Retinal pigment epithelial cell (primary cell): ENCODE measurements at regions not wholly inside any gene's neighbourhood (a gene's known extent, or its start where the extent isn't known, plus 50 kb on each side); places are given as distances from the start of the nearest gene placed in this dataset.

ENCODE experiments used
- DNase-seq: peaks from one replicate; pipeline ENCODE4 v3.0.0-alpha.2; 2010; ENCODE audit warnings: low read depth
- H3K4me3 ChIP-seq: 2 replicates; pipeline ENCODE4 v1.5.1; 2011; ENCODE audit warnings: mild to moderate bottlenecking, low read length, control low read depth, moderate library complexity
- TF ChIP-seq, protein P1 (sequence below): conservative IDR thresholded peaks from 2 replicates; pipeline ENCODE4 v1.5.1; 2011; ENCODE audit warnings: low read depth, low read length, control low read depth, inconsistent platforms

DNA sequence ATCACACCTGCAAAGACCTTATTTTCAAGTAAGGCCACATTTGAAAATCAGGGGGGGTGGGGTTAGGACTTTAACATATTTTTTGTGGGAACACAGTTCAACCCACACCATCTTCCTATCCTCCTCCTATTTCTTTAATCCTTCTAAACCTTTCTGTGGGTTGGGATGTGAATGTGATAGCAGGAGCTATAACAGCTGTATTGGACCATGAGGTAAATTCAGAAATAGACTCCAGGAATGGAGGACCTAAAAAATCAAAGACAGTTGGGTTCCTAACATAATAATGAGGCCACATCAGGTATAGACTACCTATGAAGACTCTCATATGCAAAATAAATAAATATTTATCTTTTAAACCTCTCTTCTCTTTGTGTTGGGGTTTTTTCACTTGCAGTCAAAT lies 451.4 kb downstream of the XYLT1 start:
- DNase-seq: no peak
- TF ChIP-seq, protein P1, sequence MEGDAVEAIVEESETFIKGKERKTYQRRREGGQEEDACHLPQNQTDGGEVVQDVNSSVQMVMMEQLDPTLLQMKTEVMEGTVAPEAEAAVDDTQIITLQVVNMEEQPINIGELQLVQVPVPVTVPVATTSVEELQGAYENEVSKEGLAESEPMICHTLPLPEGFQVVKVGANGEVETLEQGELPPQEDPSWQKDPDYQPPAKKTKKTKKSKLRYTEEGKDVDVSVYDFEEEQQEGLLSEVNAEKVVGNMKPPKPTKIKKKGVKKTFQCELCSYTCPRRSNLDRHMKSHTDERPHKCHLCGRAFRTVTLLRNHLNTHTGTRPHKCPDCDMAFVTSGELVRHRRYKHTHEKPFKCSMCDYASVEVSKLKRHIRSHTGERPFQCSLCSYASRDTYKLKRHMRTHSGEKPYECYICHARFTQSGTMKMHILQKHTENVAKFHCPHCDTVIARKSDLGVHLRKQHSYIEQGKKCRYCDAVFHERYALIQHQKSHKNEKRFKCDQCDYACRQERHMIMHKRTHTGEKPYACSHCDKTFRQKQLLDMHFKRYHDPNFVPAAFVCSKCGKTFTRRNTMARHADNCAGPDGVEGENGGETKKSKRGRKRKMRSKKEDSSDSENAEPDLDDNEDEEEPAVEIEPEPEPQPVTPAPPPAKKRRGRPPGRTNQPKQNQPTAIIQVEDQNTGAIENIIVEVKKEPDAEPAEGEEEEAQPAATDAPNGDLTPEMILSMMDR: no peak
- H3K4me3 ChIP-seq: no peak overlapping the region

DNA sequence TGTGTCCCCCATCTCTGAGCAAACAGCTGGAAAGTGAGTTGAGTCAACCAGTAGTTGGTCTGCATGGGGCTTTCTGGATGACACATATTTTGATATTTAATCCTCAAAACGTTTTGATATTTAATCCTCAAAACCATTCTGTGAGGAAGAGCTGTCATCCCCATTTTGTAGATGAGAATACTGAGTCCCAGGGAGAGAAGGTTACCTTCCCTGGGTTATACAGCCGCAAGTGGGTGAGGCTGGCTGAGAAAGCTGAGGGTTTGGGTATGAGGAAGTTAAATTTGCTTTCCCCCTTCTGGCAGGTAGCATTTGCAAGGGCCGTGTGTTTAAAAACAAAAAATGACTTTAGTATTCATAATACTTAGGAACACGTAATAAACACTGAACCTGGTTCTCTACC lies 447.2 kb downstream of the XYLT1 start:
- no peak overlapping the region for H3K4me3 ChIP-seq
- TF ChIP-seq, protein P1: no peak
- no peak for DNase-seq

DNA sequence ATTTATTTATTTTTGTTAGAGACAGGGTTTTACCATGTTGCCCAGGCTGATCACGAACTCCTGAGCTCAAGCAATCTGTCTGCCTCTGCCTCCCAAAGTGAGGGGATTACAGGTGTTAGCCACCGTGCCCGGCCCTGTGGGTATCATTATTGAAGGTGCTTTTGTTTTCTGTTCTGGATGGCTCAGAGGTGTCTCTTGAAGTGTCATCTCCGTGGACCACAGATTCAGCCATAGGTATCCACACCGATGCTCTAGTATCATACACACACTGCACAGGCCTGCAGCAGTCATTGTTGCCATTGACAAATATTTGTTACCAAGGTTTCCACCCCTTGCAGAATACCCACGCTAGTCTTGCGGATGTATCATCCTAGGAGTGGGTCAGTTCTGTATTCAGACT lies 446.2 kb downstream of the XYLT1 start:
- H3K4me3 ChIP-seq: no peak overlapping the region
- TF ChIP-seq, protein P1: no peak
- DNase-seq: no peak

DNA sequence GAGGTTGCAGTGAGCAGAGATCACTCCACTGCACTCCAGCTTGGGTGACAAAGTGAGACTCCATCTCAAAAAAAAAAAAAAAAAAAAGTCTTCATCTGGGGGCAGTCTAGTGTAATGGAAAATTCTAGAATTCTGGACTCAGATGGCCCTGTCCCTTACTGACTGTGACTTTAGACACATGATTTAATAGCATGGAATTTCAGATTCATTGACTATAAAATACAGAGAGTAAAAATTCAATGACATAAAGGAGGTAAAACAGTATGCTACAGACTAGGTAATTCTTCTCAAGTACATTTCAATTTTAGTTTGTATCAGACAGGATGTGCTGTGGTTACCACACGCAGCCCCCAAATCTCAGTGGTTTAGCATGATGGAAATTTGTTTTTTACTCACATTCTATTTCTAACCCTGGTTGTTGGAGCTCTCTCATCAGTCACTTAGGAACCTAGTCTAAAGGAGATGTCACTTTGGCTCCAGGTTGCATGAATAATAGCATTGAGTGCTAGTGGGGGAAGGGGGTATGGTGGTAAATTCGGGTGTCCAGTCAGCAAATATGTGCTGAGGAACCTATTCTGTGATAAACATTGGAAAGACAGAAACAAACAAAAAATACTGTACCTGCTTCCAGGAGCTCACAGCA lies 444.0 kb downstream of the XYLT1 start:
- TF ChIP-seq, protein P1: no peak
- DNase-seq: no peak
- H3K4me3 ChIP-seq: no peak overlapping the region

DNA sequence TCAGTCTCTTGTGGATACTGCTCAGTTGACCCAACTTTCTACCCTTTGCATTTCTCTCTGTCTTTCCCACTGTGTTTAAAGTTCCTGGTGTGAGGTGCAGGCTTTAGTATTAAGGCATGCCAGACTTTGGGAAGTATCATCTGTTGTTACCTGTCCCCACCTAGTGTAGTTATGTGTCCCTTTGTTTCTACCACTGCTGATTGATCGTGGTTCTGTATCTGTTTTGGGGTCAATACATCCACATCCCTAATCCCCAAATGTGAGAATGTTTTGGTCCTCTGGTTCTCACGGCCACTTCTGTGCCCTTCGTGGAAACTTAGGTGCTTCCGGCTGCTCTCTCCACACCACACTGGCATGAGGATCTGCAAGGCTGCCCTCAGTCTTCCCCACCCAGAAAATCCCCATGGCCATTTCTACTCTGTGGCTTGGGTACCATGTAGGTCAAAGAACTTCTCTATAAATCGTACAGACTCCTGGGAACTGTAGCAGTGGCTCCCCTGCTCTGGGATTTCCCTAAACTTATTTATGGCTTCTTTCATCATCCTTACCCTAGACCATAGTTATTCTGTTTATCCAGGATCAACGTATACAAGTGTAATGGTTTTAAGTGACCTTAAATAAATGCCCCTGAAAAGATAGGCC lies 443.2 kb downstream of the XYLT1 start:
- H3K4me3 ChIP-seq: no peak overlapping the region
- TF ChIP-seq, protein P1: no peak
- DNase-seq: no peak

DNA sequence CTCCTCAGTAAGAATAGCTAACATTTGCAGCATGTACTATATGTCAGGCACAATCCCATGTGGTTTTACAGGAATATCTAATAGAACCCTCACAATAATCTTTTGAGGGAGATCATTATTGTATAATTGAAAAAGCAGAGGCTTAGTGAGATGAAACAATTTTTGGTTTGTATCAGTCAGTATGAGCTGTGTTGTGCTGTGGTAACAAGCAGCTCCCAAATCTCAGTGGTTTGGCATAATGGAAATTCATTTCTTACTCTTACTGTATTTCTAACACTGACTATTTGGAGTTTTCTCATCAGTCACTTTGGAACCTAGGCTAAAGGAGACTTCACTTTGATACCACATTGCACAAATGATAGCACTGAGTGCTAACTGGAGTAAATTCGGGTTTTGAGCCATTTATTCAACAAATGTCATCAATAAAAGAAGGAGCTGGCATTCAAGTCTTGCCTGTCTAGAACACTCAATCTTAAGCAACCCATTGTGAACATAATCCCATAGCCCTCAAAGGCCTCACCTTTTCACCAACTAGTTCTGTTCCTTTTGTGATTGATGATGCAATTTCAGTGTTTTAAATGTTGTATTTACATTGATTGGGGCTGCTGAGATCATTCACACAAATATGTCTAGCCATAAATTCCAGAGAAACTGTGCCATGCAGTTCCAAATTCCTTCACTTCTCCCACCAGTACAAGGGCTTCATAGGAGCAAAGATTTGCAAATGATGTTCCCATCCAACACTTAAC lies 441.0 kb downstream of the XYLT1 start:
- no peak for DNase-seq
- H3K4me3 ChIP-seq: no peak overlapping the region
- TF ChIP-seq, protein P1: no peak
